ENCODE measurements at regions not wholly inside any gene's neighbourhood (a gene's known extent, or its start where the extent isn't known, plus 50 kb on each side); places are given as distances from the start of the nearest gene placed in this dataset.

DNA sequence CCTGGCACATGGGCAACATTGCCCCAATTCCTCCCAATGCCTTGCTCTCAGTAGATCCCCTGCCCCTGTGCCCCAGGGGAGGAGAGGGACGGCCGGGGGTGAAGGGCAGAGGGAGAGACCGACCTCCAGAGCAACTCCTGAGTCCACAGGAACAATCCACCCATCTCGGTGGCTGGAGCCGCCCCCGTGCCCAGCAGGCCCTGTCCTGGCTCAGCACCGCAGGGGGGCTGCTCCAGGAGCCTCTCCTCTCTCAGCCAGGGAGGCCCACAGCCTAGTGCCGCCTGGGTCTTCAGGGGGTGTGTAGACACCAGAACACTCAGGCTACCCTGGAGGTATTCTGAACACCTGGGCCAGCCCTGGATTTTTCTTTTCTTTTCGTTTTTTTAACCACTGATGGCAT, 233.7 kb upstream of the SDK2 start:
- no peaks in the 10 kb centered on the region for H3K27me3 ChIP-seq (ENCODE audit: insufficient read depth, low read depth, low read length)

DNA sequence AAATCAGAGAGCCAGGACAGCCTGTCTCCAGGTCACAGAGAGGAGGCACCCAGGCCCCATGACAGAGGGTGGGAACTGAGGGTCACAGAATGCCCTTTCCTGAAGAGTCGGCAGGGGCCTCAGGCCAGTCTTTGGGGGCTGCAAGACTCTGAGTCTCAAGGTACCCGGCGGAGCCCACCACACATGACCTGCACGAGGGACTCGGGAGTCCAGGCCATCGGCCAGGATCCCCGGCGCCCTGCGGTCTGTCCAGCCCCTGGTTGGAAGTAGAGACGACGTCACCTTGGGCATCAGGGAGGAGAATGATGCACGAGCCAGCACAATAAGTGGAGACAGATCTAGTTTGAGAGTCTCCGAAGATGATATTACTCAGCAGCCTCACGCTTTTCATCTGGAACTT, 234.7 kb upstream of the SDK2 start:
- H3K9me2 ChIP-seq (ENCODE audit: insufficient read depth, low read length), result no peaks in the 10 kb centered on the region
- H2AFZ ChIP-seq (ENCODE audit: low read depth, low read length), result no peak overlapping the region
- no peak overlapping the region for H3K4me3 ChIP-seq (ENCODE audit: low read length)
- H3K9ac ChIP-seq (ENCODE audit: low read length), result no peak overlapping the region
- H3K9me3 ChIP-seq (ENCODE audit: low read length), result no peaks in the 10 kb centered on the region
- no peaks in the 10 kb centered on the region for H3F3A ChIP-seq (ENCODE audit: insufficient read depth, low read length, poor library complexity, severe bottlenecking)
- H3K27me3 ChIP-seq (ENCODE audit: insufficient read depth, low read depth, low read length), result no peaks in the 10 kb centered on the region
- H3K79me2 ChIP-seq (replicated peaks; ENCODE audit: insufficient read depth, low read length), result no peaks in the 10 kb centered on the region
- no peak overlapping the region for H3K27ac ChIP-seq (ENCODE audit: low read length)
- no peak for TF ChIP-seq EZH2 (IDR thresholded peaks at IDR 0.05; ENCODE audit: borderline replicate concordance, insufficient read depth, low read length, poor library complexity, severe bottlenecking)
- no peak for TF ChIP-seq SMC3 (conservative IDR thresholded peaks at IDR 0.05; ENCODE audit: poor library complexity)
- no peak for TF ChIP-seq POLR2AphosphoS5 (IDR thresholded peaks at IDR 0.05)
- TF ChIP-seq, protein P1, sequence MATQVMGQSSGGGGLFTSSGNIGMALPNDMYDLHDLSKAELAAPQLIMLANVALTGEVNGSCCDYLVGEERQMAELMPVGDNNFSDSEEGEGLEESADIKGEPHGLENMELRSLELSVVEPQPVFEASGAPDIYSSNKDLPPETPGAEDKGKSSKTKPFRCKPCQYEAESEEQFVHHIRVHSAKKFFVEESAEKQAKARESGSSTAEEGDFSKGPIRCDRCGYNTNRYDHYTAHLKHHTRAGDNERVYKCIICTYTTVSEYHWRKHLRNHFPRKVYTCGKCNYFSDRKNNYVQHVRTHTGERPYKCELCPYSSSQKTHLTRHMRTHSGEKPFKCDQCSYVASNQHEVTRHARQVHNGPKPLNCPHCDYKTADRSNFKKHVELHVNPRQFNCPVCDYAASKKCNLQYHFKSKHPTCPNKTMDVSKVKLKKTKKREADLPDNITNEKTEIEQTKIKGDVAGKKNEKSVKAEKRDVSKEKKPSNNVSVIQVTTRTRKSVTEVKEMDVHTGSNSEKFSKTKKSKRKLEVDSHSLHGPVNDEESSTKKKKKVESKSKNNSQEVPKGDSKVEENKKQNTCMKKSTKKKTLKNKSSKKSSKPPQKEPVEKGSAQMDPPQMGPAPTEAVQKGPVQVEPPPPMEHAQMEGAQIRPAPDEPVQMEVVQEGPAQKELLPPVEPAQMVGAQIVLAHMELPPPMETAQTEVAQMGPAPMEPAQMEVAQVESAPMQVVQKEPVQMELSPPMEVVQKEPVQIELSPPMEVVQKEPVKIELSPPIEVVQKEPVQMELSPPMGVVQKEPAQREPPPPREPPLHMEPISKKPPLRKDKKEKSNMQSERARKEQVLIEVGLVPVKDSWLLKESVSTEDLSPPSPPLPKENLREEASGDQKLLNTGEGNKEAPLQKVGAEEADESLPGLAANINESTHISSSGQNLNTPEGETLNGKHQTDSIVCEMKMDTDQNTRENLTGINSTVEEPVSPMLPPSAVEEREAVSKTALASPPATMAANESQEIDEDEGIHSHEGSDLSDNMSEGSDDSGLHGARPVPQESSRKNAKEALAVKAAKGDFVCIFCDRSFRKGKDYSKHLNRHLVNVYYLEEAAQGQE (IDR thresholded peaks at IDR 0.05; ENCODE audit: borderline replicate concordance), result no peak
- H4K20me1 ChIP-seq (ENCODE audit: insufficient read depth), result no peaks in the 10 kb centered on the region
- H3K36me3 ChIP-seq (ENCODE audit: insufficient read depth, low read length), result no peaks in the 10 kb centered on the region
- no peak overlapping the region for H3K4me2 ChIP-seq (ENCODE audit: low read length)

More for the DNA sequence above, 233.7 kb upstream of the SDK2 start:
- Histone ChIP-seq H3K4me2 (ENCODE audit: low read length) (no peak overlapping the region), H3K9ac (ENCODE audit: low read length) (no peak overlapping the region), H3K36me3 (ENCODE audit: insufficient read depth, low read length) (no peaks in the 10 kb centered on the region), H3K27ac (ENCODE audit: low read length) (no peak overlapping the region), H3K9me3 (ENCODE audit: low read length) (no peaks in the 10 kb centered on the region), H3F3A (ENCODE audit: insufficient read depth, low read length, poor library complexity, severe bottlenecking) (no peaks in the 10 kb centered on the region), H3K4me3 (ENCODE audit: low read length) (no peak overlapping the region), H3K79me2 (replicated peaks; ENCODE audit: insufficient read depth, low read length) (no peaks in the 10 kb centered on the region), H3K9me2 (ENCODE audit: insufficient read depth, low read length) (no peaks in the 10 kb centered on the region), H2AFZ (ENCODE audit: low read depth, low read length) (no peak overlapping the region), H4K20me1 (ENCODE audit: insufficient read depth) (no peaks in the 10 kb centered on the region)
- no peak for TF ChIP-seq EZH2 (IDR thresholded peaks at IDR 0.05; ENCODE audit: borderline replicate concordance, insufficient read depth, low read length, poor library complexity, severe bottlenecking)
- no peak for TF ChIP-seq MXI1 (conservative IDR thresholded peaks at IDR 0.05; ENCODE audit: poor library complexity, severe bottlenecking)
- no peak for TF ChIP-seq POLR2AphosphoS5 (IDR thresholded peaks at IDR 0.05)
- no peak for TF ChIP-seq SMC3 (conservative IDR thresholded peaks at IDR 0.05; ENCODE audit: poor library complexity)
- TF ChIP-seq, protein P1 (IDR thresholded peaks at IDR 0.05; ENCODE audit: borderline replicate concordance), result no peak
- TF ChIP-seq, protein P2, sequence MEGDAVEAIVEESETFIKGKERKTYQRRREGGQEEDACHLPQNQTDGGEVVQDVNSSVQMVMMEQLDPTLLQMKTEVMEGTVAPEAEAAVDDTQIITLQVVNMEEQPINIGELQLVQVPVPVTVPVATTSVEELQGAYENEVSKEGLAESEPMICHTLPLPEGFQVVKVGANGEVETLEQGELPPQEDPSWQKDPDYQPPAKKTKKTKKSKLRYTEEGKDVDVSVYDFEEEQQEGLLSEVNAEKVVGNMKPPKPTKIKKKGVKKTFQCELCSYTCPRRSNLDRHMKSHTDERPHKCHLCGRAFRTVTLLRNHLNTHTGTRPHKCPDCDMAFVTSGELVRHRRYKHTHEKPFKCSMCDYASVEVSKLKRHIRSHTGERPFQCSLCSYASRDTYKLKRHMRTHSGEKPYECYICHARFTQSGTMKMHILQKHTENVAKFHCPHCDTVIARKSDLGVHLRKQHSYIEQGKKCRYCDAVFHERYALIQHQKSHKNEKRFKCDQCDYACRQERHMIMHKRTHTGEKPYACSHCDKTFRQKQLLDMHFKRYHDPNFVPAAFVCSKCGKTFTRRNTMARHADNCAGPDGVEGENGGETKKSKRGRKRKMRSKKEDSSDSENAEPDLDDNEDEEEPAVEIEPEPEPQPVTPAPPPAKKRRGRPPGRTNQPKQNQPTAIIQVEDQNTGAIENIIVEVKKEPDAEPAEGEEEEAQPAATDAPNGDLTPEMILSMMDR (IDR thresholded peaks at IDR 0.05; ENCODE audit: poor library complexity, severe bottlenecking), result no peak
- no peak for TF ChIP-seq TAF1 (IDR thresholded peaks at IDR 0.05; ENCODE audit: low read depth)
- TF ChIP-seq EP300 (conservative IDR thresholded peaks at IDR 0.05; ENCODE audit: poor library complexity, severe bottlenecking), result no peak
- TF ChIP-seq RAD21 (conservative IDR thresholded peaks at IDR 0.05), result no peak

Data from neural cell (in vitro differentiated cells).